ENCODE measurements at regions not wholly inside any gene's neighbourhood (a gene's known extent, or its start where the extent isn't known, plus 50 kb on each side); places are given as distances from the start of the nearest gene placed in this dataset.

DNA sequence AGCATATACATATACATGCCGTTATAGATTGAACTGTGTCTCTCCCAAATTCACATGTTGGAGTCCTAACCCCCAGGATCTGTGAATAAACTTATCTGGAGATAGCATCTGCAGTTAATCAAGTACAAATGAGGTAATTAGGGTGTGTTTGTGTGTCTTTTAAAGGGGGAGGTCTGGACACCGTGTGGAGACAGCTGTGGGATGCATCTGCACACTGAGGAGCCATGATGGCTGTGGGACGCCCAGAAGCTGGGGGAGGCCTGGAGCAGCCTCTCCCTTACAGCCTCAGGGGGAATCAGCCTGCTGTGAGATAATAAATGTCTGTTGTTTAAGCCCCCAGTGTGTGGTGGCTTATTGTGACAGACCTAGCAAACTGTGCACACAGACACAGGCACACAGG, 51.8 kb upstream of the COL18A1 start:
- peaks cover 44% of the 10 kb centered on the region for H3K4me1 Mint-ChIP-seq (ENCODE audit: low read depth, unreplicated experiment)
- no peaks in the 10 kb centered on the region for H3K9me3 ChIP-seq
- H3K27ac Mint-ChIP-seq (ENCODE audit: unreplicated experiment): peak overlapping the region; percentile 34
- H3K36me3 Mint-ChIP-seq (ENCODE audit: insufficient read depth, unreplicated experiment): peaks cover 11% of the 10 kb centered on the region
- H3K4me3 ChIP-seq (ENCODE audit: low read depth, low read length): no peak overlapping the region
- DNase-seq: no peak
- intact Hi-C loops (cut with micrococcal nuclease; ENCODE audit: unreplicated experiment): no loop called here
- no peak overlapping the region for H3K4me3 Mint-ChIP-seq (ENCODE audit: unreplicated experiment)
- ChIA-PET CTCF (no interaction called here), POLR2A (no interaction called here)
- peaks cover 37% of the 10 kb centered on the region for H3K4me1 ChIP-seq
- TF ChIP-seq, protein P1, sequence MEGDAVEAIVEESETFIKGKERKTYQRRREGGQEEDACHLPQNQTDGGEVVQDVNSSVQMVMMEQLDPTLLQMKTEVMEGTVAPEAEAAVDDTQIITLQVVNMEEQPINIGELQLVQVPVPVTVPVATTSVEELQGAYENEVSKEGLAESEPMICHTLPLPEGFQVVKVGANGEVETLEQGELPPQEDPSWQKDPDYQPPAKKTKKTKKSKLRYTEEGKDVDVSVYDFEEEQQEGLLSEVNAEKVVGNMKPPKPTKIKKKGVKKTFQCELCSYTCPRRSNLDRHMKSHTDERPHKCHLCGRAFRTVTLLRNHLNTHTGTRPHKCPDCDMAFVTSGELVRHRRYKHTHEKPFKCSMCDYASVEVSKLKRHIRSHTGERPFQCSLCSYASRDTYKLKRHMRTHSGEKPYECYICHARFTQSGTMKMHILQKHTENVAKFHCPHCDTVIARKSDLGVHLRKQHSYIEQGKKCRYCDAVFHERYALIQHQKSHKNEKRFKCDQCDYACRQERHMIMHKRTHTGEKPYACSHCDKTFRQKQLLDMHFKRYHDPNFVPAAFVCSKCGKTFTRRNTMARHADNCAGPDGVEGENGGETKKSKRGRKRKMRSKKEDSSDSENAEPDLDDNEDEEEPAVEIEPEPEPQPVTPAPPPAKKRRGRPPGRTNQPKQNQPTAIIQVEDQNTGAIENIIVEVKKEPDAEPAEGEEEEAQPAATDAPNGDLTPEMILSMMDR (IDR thresholded peaks at IDR 0.05; ENCODE audit: insufficient read depth in 1 of 2, low read depth in 1 of 2, low read length in 1 of 2, severe bottlenecking in 1 of 2, unreplicated experiment in 1 of 2): no peak
- BruUV-seq (replicated peaks): no TSS peak
- H3K27me3 Mint-ChIP-seq (ENCODE audit: insufficient read depth, unreplicated experiment): no peaks in the 10 kb centered on the region
- no peaks in the 10 kb centered on the region for H3K9me3 Mint-ChIP-seq (ENCODE audit: unreplicated experiment)
- H3K36me3 ChIP-seq (ENCODE audit: control insufficient read depth, insufficient read depth, low read length): no peaks in the 10 kb centered on the region
- H3K27me3 ChIP-seq (replicated peaks; ENCODE audit: control insufficient read depth, insufficient read depth, low read length): no peaks in the 10 kb centered on the region

DNA sequence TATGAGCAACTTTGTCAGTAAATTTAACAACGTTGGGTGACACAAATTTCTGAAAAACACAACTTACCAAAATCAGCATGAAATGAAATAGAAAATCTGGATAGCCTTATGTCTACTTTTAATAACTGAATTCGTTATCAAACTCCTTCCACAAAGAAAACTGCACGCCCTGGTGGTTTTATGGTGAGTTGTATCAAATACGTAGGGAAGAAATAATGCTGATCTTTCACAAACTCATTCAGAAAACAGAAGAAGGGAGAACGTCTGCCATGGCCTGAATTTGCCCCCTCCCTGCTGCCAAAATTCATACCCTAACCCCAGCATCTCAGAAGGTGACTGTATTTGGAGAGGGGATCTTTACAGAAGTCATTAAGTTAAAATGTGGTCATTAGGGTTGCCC, 50.0 kb upstream of the COL18A1 start:
- Histone ChIP-seq H3K27me3 (replicated peaks; ENCODE audit: control insufficient read depth, insufficient read depth, low read length) (no peaks in the 10 kb centered on the region), H3K4me3 (ENCODE audit: low read depth, low read length) (no peak overlapping the region), H3K9me3 (no peaks in the 10 kb centered on the region), H3K4me1 (peaks cover 53% of the 10 kb centered on the region), H3K36me3 (ENCODE audit: control insufficient read depth, insufficient read depth, low read length) (no peaks in the 10 kb centered on the region)
- no peak for DNase-seq
- ChIA-PET CTCF (no interaction called here), POLR2A (no interaction called here)
- Mint-ChIP-seq H3K9me3 (ENCODE audit: unreplicated experiment) (no peaks in the 10 kb centered on the region), H3K36me3 (ENCODE audit: insufficient read depth, unreplicated experiment) (peaks cover 11% of the 10 kb centered on the region), H3K27me3 (ENCODE audit: insufficient read depth, unreplicated experiment) (no peaks in the 10 kb centered on the region), H3K4me3 (ENCODE audit: unreplicated experiment) (no peak overlapping the region), H3K4me1 (ENCODE audit: low read depth, unreplicated experiment) (peaks cover 57% of the 10 kb centered on the region), H3K27ac (ENCODE audit: unreplicated experiment) (peak overlapping the region; percentile 99)
- intact Hi-C loops (cut with micrococcal nuclease; ENCODE audit: unreplicated experiment): loop anchor here (5.0 kb wide), 1 partner anchor 38 kb away; no protein-coding TSS in a partner anchor
- TF ChIP-seq, protein P1 (IDR thresholded peaks at IDR 0.05; ENCODE audit: insufficient read depth in 1 of 2, low read depth in 1 of 2, low read length in 1 of 2, severe bottlenecking in 1 of 2, unreplicated experiment in 1 of 2): no peak
- no TSS peak for BruUV-seq (replicated peaks)
